ENCODE measurements at regions not wholly inside any gene's neighbourhood (a gene's known extent, or its start where the extent isn't known, plus 50 kb on each side); places are given as distances from the start of the nearest gene placed in this dataset.

DNA sequence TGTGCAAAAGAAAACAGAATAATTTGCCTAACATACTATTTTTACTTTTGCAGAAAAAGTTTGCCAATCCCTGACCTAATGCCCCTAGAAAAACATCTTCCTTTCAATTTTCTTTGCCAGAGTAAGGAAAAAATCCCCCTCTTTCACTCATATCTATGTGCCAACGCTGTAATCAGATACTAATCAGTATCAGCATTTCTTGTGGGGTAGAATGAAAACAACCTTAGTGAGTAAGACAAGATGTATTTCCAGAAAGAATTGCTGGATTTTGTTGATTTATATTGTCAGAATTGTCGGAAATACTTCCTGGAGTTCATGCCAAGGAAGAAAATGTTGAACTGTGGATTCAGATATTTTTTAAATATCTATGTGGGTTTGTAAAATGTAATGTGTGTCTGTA lies 1893.8 kb downstream of the NCAM2 start:
- no peak overlapping the region for H3K27ac ChIP-seq
- TF ChIP-seq CTCF (IDR thresholded peaks at IDR 0.05) (no peak), ZFX (IDR thresholded peaks at IDR 0.05; ENCODE audit: borderline replicate concordance) (no peak)

DNA sequence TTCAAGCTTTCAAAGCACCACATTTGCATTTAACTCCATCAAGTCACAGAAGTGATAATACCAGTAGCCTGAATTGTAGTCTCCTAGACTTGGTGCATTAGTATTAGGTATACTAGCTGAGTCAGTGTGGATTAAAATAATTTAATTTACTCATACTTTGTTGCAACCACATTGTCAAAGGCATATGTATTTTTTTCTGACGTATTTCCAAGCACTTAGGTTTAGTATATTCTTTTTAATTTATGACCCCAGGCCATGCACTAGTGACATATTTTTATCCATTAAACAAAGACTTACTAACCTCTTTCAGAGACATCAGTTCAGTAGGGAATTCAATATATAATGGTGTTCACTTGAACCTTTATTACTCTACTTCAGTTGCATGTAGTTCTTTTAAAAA lies 1894.5 kb downstream of the NCAM2 start:
- TF ChIP-seq CTCF (IDR thresholded peaks at IDR 0.05) (no peak), ZFX (IDR thresholded peaks at IDR 0.05; ENCODE audit: borderline replicate concordance) (no peak)
- H3K27ac ChIP-seq = no peak overlapping the region

DNA sequence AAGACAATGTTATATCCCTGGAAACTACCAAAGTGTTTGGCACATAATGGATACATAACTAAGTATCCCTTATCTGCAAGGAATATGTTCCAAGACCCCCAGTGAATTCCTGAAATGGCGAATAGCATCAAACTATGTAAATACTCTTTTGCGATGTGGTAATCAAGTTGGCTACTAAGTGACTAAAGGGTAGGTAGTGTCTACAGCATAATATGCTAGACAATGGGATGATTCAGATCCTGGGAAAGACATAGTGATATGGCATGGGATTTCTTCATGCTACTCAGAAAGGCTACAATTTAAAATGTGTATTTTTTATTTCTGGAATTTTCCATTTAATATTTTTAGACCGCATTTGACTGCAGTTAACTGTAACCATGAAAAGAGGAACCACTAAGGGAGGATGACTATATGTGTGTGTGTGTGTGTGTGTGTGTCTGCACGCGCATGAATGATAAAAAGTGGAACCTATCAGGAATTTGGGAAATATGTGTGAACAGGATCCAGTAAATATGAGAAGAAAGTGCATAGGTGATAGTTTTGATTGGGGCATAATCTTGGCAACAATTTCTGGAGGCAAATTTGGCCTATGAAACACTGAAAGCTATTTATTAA lies 1899.9 kb downstream of the NCAM2 start:
- TF ChIP-seq CTCF (IDR thresholded peaks at IDR 0.05) (no peak), ZFX (IDR thresholded peaks at IDR 0.05; ENCODE audit: borderline replicate concordance) (no peak)
- H3K27ac ChIP-seq = no peak overlapping the region

DNA sequence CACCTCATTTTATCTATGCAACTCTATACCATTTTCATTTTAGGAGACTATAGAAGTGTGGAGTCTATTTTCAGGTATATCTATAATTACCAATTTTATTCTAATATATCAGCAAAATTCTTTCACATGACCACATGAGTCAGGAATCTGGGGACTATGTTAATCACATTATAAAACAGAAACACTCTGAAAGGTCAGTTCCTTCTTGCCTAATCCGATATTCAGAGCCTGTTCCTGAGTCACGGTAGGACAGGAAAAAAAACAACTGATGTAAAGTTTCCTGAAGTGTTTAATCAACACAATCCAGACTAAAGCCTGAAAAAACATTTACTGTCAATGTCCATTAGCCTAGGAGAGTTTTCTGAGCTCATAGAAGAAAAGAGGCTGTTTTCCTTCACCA lies 1902.3 kb downstream of the NCAM2 start:
- H3K27ac ChIP-seq = no peak overlapping the region
- TF ChIP-seq CTCF (IDR thresholded peaks at IDR 0.05) (no peak), ZFX (IDR thresholded peaks at IDR 0.05; ENCODE audit: borderline replicate concordance) (no peak)

DNA sequence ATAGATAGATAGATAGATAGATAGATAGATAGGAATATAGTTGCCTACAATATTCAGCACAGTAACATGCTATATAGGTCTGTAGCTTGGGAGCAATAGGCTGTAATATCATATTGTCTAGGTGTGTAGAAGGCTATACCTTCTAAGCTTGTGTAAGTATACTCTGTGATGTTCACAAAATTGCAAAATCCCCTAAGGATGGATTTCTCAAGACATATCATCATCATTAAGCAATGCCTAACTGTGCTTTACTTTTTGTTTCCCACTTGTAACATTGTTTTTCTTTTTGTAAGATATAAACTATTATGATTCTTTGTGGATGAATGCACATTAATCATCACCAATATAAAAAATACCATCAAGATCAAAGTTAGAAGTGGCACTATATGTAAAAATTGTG lies 1905.6 kb downstream of the NCAM2 start:
- H3K27ac ChIP-seq = no peak overlapping the region
- TF ChIP-seq ZFX (IDR thresholded peaks at IDR 0.05; ENCODE audit: borderline replicate concordance) = no peak
- TF ChIP-seq CTCF (IDR thresholded peaks at IDR 0.05) = no peak

DNA sequence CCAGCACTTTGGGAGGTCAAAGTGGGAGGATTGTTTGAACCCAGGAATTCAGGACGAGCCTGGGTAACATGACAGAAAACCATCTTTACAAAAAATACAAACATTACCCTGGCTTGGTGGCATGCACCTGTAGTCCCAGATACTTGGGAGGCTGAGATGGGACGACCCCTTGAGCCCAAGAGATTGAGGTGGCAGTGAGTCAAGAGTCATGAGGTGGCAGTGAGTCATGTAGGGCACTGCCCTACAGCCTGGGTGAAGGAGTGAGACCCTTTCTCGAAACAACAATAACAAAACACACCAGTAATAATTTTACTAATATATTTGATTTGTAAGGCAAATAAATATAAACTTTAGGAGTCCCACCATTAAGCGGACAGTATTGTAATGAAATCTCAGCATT lies 1906.2 kb downstream of the NCAM2 start:
- TF ChIP-seq CTCF (IDR thresholded peaks at IDR 0.05) (no peak), ZFX (IDR thresholded peaks at IDR 0.05; ENCODE audit: borderline replicate concordance) (no peak)
- no peak overlapping the region for H3K27ac ChIP-seq

GRCh38 chr21:22925032-22925431 lies 1926.8 kb downstream of the NCAM2 start:
- no peak for TF ChIP-seq CTCF (IDR thresholded peaks at IDR 0.05)
- no peak for TF ChIP-seq ZFX (IDR thresholded peaks at IDR 0.05; ENCODE audit: borderline replicate concordance)
- H3K27ac ChIP-seq = no peak overlapping the region

Measured in 22Rv1 (cell line).